Left renal pelvis (tissue), 4 donors: ENCODE measurements at regions not wholly inside any gene's neighbourhood (a gene's known extent, or its start where the extent isn't known, plus 50 kb on each side); places are given as distances from the start of the nearest gene placed in this dataset.
"Not testable (repeated sequence)": the region's sequence is repeated elsewhere in the genome, so short reads cannot be mapped to it uniquely, and the experiment has no call there.

Experiments used
- DNase-seq, 4 donors: peaks; one replicate each; pipeline ENCODE4 v3.0.0-alpha.2; 2013; ENCODE audit warnings: low read depth in 4 of 4, low spot score in 3 of 4

DNA sequence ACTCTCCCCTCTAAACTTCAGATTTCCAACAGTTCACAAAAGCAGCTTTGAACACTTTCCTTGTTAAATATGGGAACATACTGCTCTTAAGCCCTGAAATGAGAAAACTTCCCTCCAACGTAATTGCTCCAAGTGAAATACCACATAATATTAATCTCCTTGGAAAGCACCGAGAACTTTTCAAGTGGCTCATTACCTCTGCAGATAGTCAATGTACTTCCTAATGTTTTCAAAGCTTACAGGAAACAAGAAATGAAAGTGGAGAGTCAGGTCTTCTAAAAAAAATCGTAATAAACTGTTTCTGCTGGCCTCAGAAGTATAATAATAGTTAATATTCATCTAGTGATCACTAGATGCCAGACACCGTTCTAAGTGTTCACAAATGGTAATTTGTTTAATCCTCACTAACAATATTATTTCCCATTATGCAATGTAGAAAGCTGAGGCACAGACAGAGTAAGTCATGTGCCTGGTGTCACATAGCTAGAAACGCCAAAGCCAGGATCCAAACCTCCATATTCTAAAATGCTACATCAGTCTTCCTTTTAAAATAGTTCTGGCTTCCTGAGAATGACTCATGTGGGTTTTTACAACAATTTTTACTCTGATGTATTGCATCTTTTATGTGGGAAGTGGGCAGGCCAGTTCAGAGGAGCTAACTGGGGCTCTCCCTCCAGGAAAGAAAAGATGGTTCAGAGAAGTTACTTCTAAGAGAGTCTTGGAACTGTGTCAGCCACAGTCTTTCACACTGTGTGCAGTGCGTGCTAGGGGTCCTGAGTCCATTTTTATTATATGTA lies 177.2 kb downstream of the PLPPR4 start:
- DNase-seq: no peak

DNA sequence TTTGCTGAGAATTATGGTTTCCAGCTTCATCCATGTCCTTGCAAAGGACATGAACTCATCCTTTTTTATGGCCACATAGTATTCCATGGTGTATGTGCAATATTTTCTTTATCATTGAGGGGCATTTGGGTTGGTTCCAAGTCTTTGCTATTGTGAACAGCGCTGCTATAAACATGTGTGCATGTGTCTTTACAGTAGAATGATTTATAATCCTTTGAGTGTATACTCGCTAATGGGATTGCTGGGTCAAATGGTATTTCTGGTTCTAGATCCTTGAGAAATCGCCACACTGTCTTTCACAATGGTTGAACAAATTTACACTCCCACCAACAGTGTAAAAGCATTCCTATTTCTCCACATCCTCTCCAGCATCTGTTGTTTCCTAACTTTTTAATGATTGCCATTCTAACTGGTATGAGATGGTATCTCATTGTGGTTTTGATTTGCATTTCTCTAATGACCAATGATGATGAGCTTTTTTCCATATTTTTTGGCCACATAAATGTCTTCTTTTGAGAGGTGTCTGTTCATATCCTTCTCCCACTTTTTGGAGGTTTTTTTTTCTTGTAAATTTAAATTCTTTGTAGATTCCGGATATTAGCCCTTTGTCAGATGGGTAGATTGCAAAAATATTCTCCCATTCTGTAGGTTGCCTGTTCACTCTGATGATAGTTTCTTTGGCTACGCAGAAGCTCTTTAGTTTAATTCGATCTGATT lies 180.1 kb downstream of the PLPPR4 start:
- not testable (repeated sequence) for DNase-seq

DNA sequence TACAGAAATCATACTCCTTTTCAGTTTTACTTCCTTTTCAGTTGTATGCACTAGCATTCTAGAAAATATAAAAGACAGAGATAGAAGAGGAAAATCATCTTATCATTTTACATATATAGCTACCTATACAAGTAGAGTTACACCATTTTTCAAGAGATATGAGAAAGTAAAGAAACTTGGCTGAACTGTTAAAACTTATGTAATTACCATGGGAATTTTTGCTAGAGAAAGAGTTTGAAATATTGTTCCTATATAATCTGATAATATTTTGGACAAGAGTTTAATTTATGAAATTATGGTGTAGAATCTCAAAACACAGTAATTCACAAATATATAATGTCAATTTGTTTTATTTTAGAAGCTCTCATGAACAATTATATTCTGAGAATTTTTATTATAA lies 180.8 kb downstream of the PLPPR4 start:
- DNase-seq: no peak

DNA sequence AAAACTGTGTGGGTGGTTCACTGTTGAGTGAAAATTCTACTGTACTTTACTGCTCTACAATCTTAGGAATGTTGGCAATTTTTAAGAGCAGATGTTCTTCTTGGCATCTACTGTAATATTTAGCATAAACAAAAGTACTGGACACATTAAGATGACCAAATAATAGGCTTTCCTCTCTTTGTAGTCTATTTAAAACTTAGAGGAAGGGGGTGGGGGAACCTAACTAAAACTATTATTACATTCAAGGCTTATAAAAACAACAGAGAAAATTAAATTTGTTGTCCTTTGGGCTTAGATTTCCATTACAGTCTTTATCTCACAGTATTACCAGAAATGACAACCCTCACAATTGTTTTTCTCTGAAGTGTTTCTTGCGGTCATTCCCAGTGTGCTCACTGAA lies 181.2 kb downstream of the PLPPR4 start:
- DNase-seq: no peak

DNA sequence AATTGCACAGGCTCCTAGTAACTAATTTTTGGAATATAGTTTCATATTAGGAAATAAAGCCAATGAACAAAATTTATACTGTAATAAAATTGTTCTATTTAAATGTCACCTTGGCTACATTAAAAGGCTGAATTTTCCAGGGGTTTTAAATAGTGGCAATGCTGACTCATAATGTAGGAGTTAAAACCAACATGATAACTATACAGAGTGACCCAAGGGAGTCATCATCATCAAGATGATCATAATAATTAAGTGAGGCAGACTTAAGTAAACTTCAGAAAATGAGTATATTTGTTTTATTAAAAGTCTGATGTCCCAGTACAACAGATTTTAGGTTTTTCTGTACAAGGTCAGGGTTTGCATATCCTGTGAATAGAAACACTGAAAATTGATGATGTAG lies 183.4 kb downstream of the PLPPR4 start:
- no peak for DNase-seq

DNA sequence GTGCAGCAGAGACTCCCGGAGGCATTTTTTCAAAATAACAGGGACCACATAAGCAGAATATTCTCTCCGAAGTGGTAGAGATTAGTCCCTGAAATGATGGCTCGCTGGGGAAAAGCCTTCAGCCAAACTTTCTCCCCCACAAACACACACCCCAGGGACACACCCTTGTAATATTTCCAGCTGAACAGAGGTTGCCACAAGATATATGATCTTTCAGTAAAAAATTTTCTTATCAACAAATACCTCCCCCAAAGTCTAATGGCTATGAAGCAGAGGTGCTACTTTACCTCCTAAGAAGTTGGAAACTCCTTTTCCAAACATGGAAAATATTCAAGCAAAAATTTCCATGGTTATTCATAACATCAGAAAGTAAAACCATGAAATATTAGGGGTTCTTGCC lies 190.2 kb upstream of the PALMD start:
- DNase-seq: no peak

DNA sequence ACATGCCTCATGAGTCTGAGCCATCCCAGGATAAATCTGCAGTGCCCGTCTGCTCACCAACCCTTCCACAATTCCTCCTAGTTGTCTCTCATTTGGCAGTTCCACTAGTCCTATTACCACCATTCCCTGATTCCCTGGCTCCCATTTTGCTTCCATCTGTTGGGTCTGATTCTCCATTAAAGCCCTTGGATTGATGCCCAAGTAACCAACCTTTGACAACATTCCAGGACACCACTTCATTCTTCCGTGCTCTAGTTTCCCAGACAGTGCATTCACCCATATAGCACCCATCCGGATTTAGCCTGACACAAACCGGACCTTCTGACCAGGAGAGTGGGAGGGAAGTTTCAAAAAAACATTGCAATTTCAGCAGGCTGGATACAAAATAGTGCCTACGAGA lies 189.4 kb upstream of the PALMD start:
- no peak for DNase-seq

DNA sequence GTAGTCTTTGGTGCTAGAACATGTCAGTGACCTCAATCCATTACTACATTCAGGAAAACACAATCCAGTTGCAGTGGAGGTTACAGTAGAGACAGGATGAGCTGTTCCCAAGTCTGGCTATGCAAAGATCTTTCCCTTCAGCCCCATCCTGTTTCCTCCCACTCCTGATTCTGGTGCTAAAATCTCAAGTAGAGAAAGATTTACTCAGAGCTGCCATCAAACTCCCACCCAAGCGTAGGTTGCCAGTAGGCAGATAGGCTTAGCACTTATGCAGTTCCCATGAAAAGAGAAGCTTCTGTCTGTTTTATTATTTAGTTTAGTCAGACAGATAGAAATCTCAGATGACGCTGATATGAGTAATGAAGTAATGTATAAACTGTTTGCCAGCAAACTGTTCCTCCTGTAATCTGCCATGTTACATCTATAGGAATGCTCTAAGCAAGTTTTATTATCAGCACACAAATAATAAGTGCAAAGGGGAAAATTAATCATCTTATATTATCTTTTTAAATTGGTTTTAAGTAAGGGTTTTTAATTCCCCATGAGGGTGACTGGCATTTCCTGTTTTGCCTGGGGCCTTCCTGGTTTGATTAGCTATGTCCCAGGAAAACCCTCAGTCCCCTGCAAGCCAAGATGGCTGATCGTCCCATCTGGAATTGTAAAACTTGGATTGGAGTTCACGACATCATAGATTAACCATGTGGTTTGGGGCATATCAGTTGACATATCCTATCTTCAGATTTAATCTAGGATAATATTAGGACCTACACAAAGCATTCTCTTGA lies 188.3 kb upstream of the PALMD start:
- no peak for DNase-seq

DNA sequence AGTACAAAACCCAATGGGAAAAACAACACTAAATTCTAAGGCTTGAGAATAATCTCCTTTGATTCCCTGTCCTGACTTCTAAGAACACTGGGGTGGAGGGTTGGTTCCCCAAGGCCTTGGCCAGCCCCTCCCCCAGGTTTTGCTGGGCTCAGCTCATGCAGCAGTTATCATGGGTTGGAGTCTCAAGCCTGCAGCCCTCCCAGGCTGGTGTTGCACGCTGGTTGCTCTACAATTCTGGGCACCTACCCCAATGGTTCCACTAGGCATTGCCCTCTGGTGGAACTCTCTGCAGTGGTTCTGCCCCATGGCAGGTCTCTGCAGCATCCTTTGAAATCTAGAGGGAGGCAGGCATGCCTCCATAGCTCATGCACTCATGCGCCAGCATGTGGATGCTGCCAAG lies 184.4 kb upstream of the PALMD start:
- DNase-seq: no peak

DNA sequence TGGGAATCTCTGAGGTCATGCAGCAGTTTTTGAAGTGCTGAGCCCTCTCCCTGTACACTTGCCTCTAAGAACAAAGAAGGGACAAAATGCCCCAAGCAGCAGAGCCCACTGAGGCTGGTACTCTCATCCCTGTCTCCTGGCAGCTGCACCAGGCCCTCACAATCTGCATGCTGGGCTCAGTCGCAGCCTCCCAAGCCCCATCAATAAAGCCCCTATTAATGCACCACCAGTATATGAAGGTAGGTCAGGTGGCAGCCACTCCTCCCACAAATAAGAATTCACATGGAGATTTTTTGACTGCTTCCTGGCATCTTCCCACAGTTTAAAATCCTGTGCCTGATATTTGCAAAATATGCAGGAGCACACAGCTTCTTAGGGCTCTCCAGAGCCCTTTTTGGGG lies 181.2 kb upstream of the PALMD start:
- no peak for DNase-seq

DNA sequence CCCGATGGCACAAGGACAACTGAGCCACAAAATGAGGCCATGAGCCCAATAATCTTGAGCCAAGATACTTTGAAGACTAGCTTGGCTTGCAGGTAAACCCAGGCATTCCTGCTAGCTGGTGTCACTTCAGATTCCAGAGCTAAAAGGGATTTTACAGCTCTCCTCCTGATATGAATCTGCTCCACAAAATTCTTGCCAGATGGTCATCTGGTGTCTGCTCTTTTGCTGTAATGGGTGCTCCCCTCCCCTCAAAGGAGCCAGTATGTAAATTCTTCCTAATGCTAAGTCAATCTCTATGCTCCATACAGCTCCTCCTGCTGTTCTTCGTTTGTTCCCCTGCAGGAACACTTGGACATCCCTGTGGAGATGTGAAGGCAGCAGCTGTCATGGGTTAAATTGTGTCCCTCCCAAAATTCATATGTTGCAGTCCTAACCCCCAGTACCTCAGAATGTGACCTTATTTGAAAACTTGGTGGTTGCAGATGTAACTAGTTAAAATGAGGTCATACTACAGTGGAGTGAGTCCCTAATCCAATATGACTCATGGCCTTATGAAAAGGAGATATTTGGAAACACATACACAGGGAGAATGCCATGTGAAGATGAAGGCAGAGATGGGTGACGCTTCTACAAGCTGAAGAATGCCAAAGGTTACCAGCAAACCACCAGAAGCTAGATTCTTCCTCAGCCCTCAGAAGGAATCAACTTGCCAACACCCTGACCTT lies 180.6 kb upstream of the PALMD start:
- DNase-seq: no peak

DNA sequence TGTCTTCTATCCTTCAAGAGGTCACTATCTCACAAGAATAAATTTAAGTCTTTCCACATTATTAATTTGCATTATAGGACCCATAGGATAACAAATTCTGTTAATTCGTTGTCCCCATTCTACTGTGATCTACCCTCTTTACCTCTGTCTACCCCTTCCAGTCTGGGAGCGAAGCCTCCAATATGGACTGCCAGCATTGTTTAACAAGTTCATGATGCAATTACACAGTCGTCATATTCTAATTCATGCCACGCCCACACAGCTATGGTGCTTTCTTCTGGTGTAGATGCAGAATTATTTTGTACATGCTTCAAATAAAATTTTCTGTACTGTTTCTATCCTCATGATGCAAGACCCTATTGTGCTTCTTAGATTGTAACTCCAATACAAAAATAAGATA lies 178.3 kb upstream of the PALMD start:
- no peak for DNase-seq

DNA sequence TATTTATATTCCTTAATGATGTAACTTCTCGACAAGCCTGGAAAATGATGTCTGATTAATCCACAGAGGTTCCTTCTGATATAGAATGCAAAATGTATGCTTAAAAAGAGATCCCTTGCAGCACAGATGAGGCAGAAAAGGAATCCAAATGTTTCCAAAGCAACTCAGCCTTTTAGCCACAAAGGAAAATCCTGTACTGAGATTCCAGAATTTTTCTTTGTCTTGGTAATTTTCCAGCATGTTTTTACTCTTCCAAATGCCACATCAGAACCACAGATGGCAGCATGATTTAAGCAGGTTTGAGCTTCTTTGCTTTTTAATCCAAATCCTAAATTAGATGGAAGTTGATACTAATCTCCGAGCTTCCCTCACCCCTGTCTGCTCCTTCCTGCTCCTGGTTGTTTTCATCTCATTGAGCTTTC lies 176.4 kb upstream of the PALMD start:
- no peak for DNase-seq

DNA sequence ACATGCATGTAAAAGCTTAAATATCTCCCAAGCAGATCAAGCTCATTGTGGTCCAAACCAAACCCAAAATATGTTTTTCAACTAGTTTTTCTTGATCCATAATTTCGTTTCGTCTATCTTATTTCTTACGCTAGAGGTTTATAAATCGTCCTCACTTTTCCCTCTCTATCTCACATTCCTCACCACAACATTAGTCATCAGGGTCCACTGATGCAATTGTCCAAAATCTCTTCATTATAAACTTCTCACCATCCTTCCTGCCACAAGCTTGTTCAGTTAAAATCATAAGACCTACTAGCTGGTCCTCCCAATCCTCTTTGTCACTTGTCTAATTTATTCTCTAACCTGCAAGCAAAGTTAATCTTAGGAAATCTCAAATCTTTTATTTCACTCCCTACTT lies 173.0 kb upstream of the PALMD start:
- DNase-seq: no peak

DNA sequence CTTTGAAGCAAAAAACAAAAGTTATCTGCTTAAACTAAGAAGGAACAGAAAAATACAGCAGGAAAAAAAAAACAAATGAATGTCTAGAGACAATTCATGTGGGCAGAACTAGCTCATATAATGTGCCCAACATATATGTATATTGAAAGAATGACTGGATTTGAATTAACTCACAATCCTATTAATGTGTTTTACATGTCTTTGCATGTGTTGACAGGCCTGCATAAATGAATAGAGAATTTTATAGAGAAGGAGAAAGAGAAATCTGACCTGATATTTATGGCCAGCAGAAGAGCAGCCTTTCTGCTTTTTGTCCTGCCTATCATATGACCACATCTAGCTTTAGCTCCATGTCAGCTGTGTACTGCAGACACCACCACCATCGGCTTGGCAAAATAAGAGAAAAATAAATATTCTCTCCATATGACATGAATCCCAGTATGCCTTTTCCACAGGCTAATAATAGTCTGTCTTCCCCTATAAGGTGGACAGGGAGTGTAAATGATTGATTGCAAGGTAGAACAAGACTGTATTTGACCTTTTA lies 171.5 kb upstream of the PALMD start:
- no peak for DNase-seq

DNA sequence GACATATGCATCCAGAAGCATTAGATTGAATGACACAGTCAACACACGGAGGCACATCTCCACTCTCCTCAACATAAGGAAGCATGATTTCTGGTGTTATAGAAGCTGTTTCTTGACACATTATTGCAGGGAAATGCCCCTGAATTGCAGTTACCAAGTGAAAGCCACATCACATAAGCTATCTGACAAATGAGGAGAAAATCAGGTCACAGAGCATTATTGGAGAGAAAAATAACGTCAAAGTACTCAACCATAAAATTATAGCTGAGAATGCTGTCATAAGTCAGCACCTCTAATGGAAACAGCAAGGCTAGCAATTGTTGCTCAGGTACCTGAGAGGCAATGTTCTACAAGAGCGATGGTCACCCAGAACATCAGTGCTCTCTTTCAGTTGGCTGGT lies 169.9 kb upstream of the PALMD start:
- DNase-seq: no peak

DNA sequence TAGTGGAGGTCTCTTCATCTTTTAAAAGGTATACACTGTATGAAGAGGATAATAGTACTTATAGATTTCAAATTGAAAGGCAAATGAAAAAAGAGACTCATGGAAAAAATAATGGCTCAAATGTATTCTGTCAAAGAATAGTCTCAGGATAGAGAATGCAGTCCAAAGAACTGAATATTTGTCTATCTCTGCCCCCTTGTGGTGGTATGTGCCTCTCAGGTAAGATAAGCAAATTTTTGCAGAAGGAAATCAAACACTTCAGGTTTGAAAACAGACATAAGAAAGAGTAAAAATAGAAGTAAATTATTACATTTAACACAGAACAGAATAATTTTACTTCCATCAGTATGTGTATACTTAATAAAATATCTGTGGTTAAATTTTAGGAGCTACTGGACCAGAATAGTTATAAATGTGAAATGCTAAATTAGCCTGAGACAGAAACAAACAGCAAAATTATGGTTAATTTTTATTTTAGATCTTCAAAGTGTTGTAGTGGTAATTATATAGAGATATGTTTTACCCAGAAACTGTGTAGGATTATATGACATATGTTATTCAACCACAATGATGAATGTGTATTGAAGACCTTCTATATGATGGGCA lies 164.4 kb upstream of the PALMD start:
- DNase-seq: peak in 3 of 4 donors; percentile 39 to 40 (median 40)

DNA sequence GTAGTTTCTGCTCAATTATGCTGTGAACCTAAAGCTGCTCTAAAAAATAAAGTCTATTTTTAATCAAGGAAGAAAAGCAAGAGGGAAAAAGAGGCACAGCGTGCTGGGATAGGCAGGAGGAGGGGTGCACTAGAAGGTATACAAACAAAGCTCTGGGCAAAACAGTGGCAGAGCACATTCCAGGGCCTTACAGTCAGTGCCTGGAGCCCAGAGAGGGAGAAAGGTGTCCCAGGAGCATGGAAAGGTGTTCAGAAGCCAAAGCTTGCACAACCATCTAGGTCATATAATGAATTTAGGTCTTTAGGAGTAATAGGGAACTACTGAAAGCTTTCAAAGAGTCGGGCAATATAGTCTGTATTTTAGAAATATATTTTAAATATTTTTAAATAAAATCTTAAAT lies 163.6 kb upstream of the PALMD start:
- no peak for DNase-seq

DNA sequence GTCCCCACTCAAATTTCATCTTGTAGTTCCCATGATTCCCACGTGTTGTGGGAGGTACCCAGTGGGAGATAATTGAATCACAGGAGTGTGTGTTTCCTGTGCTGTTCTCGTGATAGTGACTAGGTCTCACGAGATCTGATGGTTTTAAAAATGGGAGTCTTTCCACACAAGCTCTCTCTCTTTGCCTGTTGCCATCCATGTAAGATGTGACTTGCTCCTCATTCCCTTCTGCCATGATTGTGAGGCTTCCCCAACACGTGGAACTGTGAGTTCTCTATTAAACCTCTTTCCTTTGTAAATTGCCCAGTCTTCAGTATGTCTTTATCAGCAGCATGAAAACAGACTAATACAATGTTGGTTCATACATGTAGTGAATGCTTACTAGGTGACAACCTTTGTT lies 163.2 kb upstream of the PALMD start:
- DNase-seq: no peak

DNA sequence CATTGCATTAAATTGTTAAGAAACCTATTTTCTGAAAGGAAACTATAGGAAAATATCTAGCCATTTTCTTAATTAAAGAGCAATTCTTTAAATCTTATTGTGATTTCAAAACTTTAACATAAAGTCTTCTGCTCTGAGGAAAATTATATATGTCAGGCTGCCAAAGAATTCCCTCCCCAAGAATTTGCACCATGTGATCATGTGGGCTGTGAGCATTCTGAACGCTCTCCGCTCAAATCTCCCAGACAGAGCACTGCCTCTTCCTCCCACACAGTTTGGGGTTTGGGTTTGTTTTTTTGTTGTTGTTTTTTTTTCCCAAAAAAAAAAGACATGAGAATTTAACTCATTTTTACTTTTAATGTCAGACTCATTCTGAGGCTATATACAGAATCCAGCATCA lies 155.9 kb upstream of the PALMD start:
- DNase-seq: no peak
